ENCODE measurements at regions not wholly inside any gene's neighbourhood (a gene's known extent, or its start where the extent isn't known, plus 50 kb on each side); places are given as distances from the start of the nearest gene placed in this dataset.

- no peaks in the 10 kb centered on the region for H4K20me1 ChIP-seq (replicated peaks; ENCODE audit: insufficient read depth)
- no peak for TF ChIP-seq ZNF331 (CRISPR knock-in tag; IDR thresholded peaks at IDR 0.05; ENCODE audit: low read depth)
- TF ChIP-seq, protein P1, sequence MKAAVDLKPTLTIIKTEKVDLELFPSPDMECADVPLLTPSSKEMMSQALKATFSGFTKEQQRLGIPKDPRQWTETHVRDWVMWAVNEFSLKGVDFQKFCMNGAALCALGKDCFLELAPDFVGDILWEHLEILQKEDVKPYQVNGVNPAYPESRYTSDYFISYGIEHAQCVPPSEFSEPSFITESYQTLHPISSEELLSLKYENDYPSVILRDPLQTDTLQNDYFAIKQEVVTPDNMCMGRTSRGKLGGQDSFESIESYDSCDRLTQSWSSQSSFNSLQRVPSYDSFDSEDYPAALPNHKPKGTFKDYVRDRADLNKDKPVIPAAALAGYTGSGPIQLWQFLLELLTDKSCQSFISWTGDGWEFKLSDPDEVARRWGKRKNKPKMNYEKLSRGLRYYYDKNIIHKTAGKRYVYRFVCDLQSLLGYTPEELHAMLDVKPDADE (IDR thresholded peaks at IDR 0.05) = no peak
- no peak for TF ChIP-seq NANOG (IDR thresholded peaks at IDR 0.05; ENCODE audit: borderline replicate concordance)
- no peak for TF ChIP-seq EZH2 (IDR thresholded peaks at IDR 0.05; ENCODE audit: low read depth, unreplicated experiment)
- TF ChIP-seq, protein P2, sequence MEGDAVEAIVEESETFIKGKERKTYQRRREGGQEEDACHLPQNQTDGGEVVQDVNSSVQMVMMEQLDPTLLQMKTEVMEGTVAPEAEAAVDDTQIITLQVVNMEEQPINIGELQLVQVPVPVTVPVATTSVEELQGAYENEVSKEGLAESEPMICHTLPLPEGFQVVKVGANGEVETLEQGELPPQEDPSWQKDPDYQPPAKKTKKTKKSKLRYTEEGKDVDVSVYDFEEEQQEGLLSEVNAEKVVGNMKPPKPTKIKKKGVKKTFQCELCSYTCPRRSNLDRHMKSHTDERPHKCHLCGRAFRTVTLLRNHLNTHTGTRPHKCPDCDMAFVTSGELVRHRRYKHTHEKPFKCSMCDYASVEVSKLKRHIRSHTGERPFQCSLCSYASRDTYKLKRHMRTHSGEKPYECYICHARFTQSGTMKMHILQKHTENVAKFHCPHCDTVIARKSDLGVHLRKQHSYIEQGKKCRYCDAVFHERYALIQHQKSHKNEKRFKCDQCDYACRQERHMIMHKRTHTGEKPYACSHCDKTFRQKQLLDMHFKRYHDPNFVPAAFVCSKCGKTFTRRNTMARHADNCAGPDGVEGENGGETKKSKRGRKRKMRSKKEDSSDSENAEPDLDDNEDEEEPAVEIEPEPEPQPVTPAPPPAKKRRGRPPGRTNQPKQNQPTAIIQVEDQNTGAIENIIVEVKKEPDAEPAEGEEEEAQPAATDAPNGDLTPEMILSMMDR (conservative IDR thresholded peaks at IDR 0.05; ENCODE audit: low read depth in 2 of 2) = no peak
- no peak for TF ChIP-seq REST (IDR thresholded peaks at IDR 0.05; ENCODE audit: unreplicated experiment)
- TF ChIP-seq POLR2AphosphoS5 (IDR thresholded peaks at IDR 0.05; ENCODE audit: low read depth) = no peak
These were observed 745.7 kb downstream of the TRIB2 start for GRCh38 chr2:13462464-13462863.

GRCh38 chr2:13466076-13466475, 749.3 kb downstream of the TRIB2 start:
- H3K36me3 Mint-ChIP-seq (ENCODE audit: low read depth) = no peaks in the 10 kb centered on the region
- no peaks in the 10 kb centered on the region for H3K27me3 ChIP-seq (ENCODE audit: insufficient read depth)
- H3K79me2 ChIP-seq (replicated peaks; ENCODE audit: insufficient read depth) = no peaks in the 10 kb centered on the region
- no peaks in the 10 kb centered on the region for H3K27me3 Mint-ChIP-seq (ENCODE audit: insufficient read depth, low read depth, poor library complexity)
- DNase-seq (ENCODE audit: low spot score) (peak; percentile 1), ATAC-seq (no peak)
- H3K36me3 ChIP-seq (ENCODE audit: insufficient read depth) = no peaks in the 10 kb centered on the region
- H3K9me2 ChIP-seq (ENCODE audit: insufficient read depth) = no peaks in the 10 kb centered on the region
- peaks cover 4% of the 10 kb centered on the region; the same call in 2 of the 3 replicates for H3K4me1 Mint-ChIP-seq
- H4K20me1 ChIP-seq (replicated peaks; ENCODE audit: insufficient read depth) = no peaks in the 10 kb centered on the region
- H3K9me3 Mint-ChIP-seq = no peaks in the 10 kb centered on the region
- no peak overlapping the region for H2AFZ ChIP-seq
- no peak overlapping the region for H3K4me3 ChIP-seq
- H3K4me1 ChIP-seq (ENCODE audit: insufficient read depth) = no peaks in the 10 kb centered on the region
- no peak overlapping the region for H3K4me2 ChIP-seq
- H3K27ac Mint-ChIP-seq = no peak overlapping the region; the same call in 1 of the 2 replicates
- H3K27ac ChIP-seq (ENCODE audit: low read depth) = no peak overlapping the region
- H3K4me3 Mint-ChIP-seq = no peak overlapping the region
- no peaks in the 10 kb centered on the region for H3F3A ChIP-seq (replicated peaks; ENCODE audit: low read depth)
- TF ChIP-seq ZNF331 (CRISPR knock-in tag; IDR thresholded peaks at IDR 0.05; ENCODE audit: low read depth) = no peak
- TF ChIP-seq ZNF462 (CRISPR knock-in tag; IDR thresholded peaks at IDR 0.05) = no peak

More at GRCh38 chr2:13462464-13462863, 745.7 kb downstream of the TRIB2 start:
- no peak overlapping the region for H3K4me2 ChIP-seq
- no peaks in the 10 kb centered on the region for H3K4me1 ChIP-seq (ENCODE audit: insufficient read depth)
- Mint-ChIP-seq H3K27me3 (ENCODE audit: insufficient read depth, low read depth, poor library complexity) (no peaks in the 10 kb centered on the region), H3K9me3 (no peaks in the 10 kb centered on the region), H3K36me3 (ENCODE audit: low read depth) (no peaks in the 10 kb centered on the region), H3K4me3 (no peak overlapping the region), H3K4me1 (peaks cover 4% of the 10 kb centered on the region; the same call in 2 of the 3 replicates), H3K27ac (no peak overlapping the region)
- H3K9me2 ChIP-seq (ENCODE audit: insufficient read depth) = no peaks in the 10 kb centered on the region
- H3K27me3 ChIP-seq (ENCODE audit: insufficient read depth) = no peaks in the 10 kb centered on the region
- no peaks in the 10 kb centered on the region for H3F3A ChIP-seq (replicated peaks; ENCODE audit: low read depth)
- H3K27ac ChIP-seq (ENCODE audit: low read depth) = no peak overlapping the region
- no peak overlapping the region for H2AFZ ChIP-seq
- H3K4me3 ChIP-seq = no peak overlapping the region
- no peak for ATAC-seq
- H3K36me3 ChIP-seq (ENCODE audit: insufficient read depth) = no peaks in the 10 kb centered on the region
- DNase-seq (ENCODE audit: low spot score) = no peak
- no peaks in the 10 kb centered on the region for H3K79me2 ChIP-seq (replicated peaks; ENCODE audit: insufficient read depth)
